ENCODE measurements at regions not wholly inside any gene's neighbourhood (a gene's known extent, or its start where the extent isn't known, plus 50 kb on each side); places are given as distances from the start of the nearest gene placed in this dataset.

DNA sequence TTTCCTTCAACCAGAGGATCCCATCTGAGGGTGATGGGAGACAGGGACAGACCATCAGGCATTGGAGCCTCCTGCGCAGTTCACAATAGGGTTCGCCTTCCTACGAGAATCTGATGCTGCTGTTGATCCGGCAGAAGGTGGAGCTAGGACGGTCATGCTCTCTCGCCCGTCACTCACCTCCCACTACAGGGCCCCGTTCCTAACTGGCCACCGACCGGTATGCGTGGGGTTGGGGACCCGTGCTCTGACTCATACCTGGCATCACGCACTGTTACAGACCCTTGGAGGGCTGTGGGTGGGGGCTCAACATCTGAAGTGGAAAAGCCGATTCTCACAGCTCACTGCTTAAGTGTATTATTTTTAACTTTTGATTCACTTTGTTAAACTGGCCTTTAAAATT lies 402.3 kb downstream of the BRD1 start:
- TF ChIP-seq JUND (IDR thresholded peaks at IDR 0.05; ENCODE audit: low read depth): no peak
- in situ Hi-C loops (cut with HindIII; ENCODE audit: low pct_unique_long_range_greater_than_20kb, low sequenced_read_pairs): no loop called here
- DNase-seq (ENCODE audit: low read depth in 1 of 2, low spot score in 1 of 2): no peak

- no peak for TF ChIP-seq JUND (IDR thresholded peaks at IDR 0.05; ENCODE audit: low read depth)
- no peak for DNase-seq (ENCODE audit: low read depth in 1 of 2, low spot score in 1 of 2)
- in situ Hi-C loops (cut with HindIII; ENCODE audit: low pct_unique_long_range_greater_than_20kb, low sequenced_read_pairs): no loop called here
Observed at GRCh38 chr22:49424893-49425270, 402.8 kb downstream of the BRD1 start.

DNA sequence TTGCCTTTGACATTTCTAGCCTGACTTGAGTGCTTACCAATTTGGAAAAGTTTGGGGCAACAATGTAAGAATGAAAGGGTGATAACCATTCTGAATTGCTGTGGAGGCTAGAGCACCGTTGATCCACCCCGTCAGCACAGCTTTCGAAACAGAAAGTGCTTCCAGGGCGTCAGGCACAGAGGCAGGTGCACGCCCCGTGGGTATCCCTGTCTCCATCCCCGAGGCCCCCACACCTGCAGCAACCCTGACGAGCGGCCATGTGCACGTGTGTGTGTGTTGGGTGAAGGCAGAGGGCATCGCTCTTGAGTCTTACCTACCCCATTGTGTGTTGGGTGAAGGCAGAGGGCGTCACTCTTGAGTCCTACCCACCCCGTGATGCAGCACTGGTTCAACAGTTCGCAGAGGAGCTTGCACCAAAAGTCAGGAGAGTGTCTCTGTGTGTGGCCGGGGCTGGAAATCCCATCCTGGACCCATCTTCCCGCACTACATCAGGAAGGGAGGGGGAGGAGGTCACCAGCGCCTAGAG lies 404.5 kb downstream of the BRD1 start:
- in situ Hi-C loops (cut with HindIII; ENCODE audit: low pct_unique_long_range_greater_than_20kb, low sequenced_read_pairs): no loop called here
- no peak for TF ChIP-seq JUND (IDR thresholded peaks at IDR 0.05; ENCODE audit: low read depth)
- no peak for DNase-seq (ENCODE audit: low read depth in 1 of 2, low spot score in 1 of 2)

DNA sequence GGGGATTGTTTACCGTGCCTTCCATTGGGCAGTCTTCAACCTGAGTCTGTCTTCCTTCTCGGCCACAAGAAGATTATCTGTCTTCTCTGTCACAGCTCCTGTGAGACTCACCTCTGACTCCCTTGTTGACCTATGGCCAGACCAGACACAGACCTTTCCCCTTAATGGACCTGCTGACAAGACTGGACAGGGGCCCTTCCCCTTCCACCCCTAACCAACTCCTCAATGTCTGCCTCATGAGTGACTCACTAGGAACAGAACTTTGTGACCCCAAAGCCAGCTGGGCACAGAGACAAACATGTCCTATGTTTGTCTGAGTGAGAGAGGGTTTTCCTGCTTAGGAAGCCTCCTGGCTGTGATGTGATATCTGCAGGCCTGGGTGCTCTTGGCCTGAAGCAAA lies 405.0 kb downstream of the BRD1 start:
- DNase-seq (ENCODE audit: low read depth in 1 of 2, low spot score in 1 of 2): no peak
- in situ Hi-C loops (cut with HindIII; ENCODE audit: low pct_unique_long_range_greater_than_20kb, low sequenced_read_pairs): no loop called here
- TF ChIP-seq JUND (IDR thresholded peaks at IDR 0.05; ENCODE audit: low read depth): no peak

DNA sequence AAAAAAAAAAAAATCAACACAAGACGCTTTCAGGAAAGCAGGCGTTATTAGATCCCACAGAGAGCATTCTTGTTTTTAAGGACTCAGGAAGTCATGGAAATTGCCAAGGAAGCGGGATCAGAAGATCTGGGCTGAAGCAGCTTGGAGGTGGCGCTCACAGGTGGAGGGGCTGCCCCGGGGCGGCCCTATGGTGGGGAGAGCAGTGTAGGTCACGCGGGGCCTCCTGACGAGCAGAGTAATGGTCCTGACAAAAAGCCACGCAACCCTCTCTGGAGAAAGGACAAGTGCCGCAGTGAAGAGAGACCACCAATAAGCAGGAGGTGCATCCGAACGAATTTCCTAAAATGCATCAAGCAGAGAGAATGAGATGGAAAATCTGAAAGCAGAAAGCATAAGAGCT lies 407.0 kb downstream of the BRD1 start:
- DNase-seq (ENCODE audit: low read depth in 1 of 2, low spot score in 1 of 2): no peak
- in situ Hi-C loops (cut with HindIII; ENCODE audit: low pct_unique_long_range_greater_than_20kb, low sequenced_read_pairs): no loop called here
- no peak for TF ChIP-seq JUND (IDR thresholded peaks at IDR 0.05; ENCODE audit: low read depth)

DNA sequence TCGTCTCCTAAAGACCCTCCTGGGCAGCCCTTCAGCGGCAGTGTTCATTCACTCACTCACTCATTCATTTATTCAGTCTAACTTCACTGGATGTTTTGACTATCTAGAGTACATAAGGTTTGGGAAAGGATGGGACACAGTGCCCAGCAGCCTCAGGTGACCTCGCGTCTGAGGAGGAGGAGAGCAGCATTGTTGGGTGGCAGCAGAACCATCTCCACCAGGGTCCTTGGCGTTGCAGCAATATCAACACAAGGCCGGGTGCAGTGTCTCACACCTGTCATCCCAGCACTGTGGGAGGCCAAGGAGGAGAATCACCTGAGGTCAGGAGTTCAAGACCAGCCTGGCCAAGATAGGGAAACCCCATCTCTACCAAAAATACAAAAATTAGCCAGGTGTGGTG lies 408.0 kb downstream of the BRD1 start:
- TF ChIP-seq JUND (IDR thresholded peaks at IDR 0.05; ENCODE audit: low read depth): no peak
- in situ Hi-C loops (cut with HindIII; ENCODE audit: low pct_unique_long_range_greater_than_20kb, low sequenced_read_pairs): no loop called here
- DNase-seq (ENCODE audit: low read depth in 1 of 2, low spot score in 1 of 2): no peak

- in situ Hi-C loops (cut with HindIII; ENCODE audit: low pct_unique_long_range_greater_than_20kb, low sequenced_read_pairs): no loop called here
- no peak for DNase-seq (ENCODE audit: low read depth in 1 of 2, low spot score in 1 of 2)
Observed at GRCh38 chr22:49418943-49419342, 408.7 kb downstream of the BRD1 start.

DNA sequence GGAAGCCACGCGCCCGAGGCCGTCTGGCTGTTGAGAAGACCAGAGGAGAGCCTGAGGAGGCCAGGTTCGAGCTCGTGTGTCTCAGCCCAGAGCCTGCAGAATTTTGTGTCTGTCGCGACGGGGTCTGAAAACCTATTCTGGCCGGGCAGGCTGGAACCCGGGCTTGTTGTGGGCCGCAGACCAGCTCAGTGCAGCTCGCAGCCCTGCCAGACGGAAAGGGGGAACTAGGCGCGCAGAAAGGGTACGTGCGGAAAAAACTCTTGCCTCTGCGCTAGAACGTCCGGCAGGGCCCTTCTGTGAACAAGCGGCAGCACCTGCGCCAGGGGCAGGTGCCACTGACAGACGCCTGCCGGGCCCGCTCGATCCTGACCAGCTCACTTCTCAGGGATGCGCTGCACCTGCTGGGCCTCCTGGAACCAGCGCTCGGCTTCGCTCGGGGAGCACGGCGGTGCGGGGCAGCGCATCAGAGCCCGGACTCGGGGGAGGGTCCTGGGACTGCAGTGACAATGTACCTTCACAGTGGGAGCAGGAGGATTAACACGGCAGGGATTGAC lies 409.3 kb downstream of the BRD1 start:
- in situ Hi-C loops (cut with HindIII; ENCODE audit: low pct_unique_long_range_greater_than_20kb, low sequenced_read_pairs): no loop called here
- TF ChIP-seq JUND (IDR thresholded peaks at IDR 0.05; ENCODE audit: low read depth): no peak
- no peak for DNase-seq (ENCODE audit: low read depth in 1 of 2, low spot score in 1 of 2)

More at GRCh38 chr22:49418943-49419342, 408.7 kb downstream of the BRD1 start:
- TF ChIP-seq JUND (IDR thresholded peaks at IDR 0.05; ENCODE audit: low read depth): no peak

GRCh38 chr22:49417833-49418232 lies 409.8 kb downstream of the BRD1 start:
- TF ChIP-seq JUND (IDR thresholded peaks at IDR 0.05; ENCODE audit: low read depth): no peak
- no peak for DNase-seq (ENCODE audit: low read depth in 1 of 2, low spot score in 1 of 2)
- in situ Hi-C loops (cut with HindIII; ENCODE audit: low pct_unique_long_range_greater_than_20kb, low sequenced_read_pairs): no loop called here

GRCh38 chr22:49417326-49417725 lies 410.3 kb downstream of the BRD1 start:
- DNase-seq (ENCODE audit: low read depth in 1 of 2, low spot score in 1 of 2): no peak
- in situ Hi-C loops (cut with HindIII; ENCODE audit: low pct_unique_long_range_greater_than_20kb, low sequenced_read_pairs): no loop called here
- TF ChIP-seq JUND (IDR thresholded peaks at IDR 0.05; ENCODE audit: low read depth): no peak

DNA sequence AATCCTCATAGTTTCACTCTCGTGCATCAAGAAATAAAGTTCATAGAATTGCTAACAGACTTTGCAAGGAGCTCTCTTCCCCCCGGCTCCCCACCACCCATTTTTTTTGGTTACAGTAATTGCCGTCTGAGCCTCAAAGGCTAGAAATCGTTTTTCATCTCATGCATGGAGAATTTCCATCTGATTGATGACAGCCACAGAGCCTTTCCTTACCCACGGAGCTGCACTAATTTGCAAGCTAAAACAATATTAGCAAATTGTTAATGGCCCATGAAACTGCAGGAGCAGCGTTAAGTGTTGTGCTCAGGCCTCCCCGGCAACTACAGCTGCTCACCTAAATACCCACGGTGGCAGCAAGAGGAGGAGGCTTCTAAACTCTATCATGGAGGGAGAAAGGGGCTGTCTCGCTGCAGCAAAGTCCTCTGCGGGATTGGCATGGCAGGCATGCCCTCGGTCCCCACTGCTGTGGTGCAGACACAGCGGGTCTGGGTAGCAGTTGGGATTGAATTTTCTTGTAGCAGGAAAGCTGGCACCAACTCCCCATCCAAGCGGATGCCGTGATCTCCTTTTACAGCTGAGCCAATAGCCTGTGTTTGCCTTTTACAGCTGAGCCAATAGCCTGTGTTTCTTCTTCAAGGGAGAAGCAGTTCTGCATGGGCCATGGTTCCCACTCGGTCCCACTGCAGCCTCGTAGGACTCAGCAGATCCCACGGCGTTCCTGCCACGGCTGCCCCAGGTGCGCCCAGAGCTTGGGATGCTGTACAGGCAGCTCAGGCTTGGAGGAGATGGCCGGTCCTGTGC lies 412.3 kb downstream of the BRD1 start:
- no peak for TF ChIP-seq JUND (IDR thresholded peaks at IDR 0.05; ENCODE audit: low read depth)
- no peak for DNase-seq (ENCODE audit: low read depth in 1 of 2, low spot score in 1 of 2)
- in situ Hi-C loops (cut with HindIII; ENCODE audit: low pct_unique_long_range_greater_than_20kb, low sequenced_read_pairs): no loop called here

- TF ChIP-seq JUND (IDR thresholded peaks at IDR 0.05; ENCODE audit: low read depth): no peak
- in situ Hi-C loops (cut with HindIII; ENCODE audit: low pct_unique_long_range_greater_than_20kb, low sequenced_read_pairs): no loop called here
- no peak for DNase-seq (ENCODE audit: low read depth in 1 of 2, low spot score in 1 of 2)
Observed at GRCh38 chr22:49413551-49413950, 414.1 kb downstream of the BRD1 start.

DNA sequence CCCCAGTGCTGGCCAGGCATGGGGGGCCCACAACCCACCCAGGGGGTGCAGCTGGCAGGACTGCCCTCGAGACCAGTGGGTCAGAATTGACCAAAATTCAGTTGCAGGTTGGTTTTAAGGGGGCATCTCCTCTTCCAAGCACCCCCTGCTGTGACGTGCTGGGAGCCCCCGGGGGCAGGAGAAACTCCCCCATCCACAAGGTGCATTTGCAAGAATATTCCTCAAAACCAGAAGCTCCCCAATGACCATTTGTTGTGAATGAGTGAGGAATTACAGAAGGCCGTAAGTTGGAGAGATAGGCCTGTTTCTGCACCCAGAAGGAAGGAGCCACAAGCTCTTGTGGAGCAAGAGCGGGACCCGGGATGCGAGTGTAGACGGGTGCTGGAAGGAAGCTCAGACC lies 414.5 kb downstream of the BRD1 start:
- DNase-seq (ENCODE audit: low read depth in 1 of 2, low spot score in 1 of 2): no peak
- in situ Hi-C loops (cut with HindIII; ENCODE audit: low pct_unique_long_range_greater_than_20kb, low sequenced_read_pairs): no loop called here
- no peak for TF ChIP-seq JUND (IDR thresholded peaks at IDR 0.05; ENCODE audit: low read depth)
